ENCODE measurements at regions not wholly inside any gene's neighbourhood (a gene's known extent, or its start where the extent isn't known, plus 50 kb on each side); places are given as distances from the start of the nearest gene placed in this dataset.
A peak's percentile ranks its signal among the peaks of the same experiment; 100 is the strongest.

DNA sequence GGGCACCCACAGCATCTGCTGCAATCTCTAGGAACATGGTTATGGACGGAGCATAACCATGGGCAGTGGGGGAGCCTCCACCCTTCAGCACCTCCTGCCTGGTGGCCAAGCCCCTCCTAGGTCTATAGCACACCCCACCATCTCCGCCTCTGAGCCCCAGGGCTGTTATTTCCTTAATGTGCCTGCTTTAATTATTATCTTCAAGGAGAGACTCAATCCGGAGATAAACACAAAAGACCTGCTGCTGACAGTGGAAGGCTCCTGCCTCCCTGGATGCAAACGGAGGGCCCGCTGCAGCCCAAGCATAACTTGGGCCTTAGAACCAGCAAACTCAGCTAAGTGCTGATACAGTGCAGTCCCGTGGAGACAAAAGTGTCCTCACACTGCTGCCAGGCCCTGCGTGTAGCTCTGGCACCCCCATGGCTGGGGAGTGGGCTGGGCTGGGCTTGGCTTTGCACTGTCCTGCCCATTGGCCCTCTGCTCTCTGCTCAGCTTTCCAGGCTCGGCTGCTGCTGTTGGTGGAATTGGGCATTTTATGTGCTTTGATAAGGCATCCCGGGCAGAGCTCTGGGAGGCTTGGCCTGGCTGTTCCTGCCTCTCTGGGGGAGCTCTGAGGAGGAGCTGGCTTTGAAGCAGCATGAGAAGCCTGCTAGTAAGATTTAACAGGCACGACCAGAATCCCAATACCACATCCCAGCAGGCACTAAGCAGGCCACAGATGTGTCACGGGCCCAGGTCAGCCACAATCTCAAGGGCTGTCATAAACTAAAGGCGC lies 620.2 kb downstream of the PTPRU start:
- H3K4me3 ChIP-seq: no peak overlapping the region
- no peaks in the 10 kb centered on the region for H3K36me3 ChIP-seq (ENCODE audit: control insufficient read depth in 4 of 4, insufficient read depth in 4 of 4, low read length in 4 of 4)
- H3K9ac ChIP-seq (ENCODE audit: insufficient read depth in 1 of 2, low read length in 2 of 2): no peak overlapping the region
- TF ChIP-seq, protein P1, sequence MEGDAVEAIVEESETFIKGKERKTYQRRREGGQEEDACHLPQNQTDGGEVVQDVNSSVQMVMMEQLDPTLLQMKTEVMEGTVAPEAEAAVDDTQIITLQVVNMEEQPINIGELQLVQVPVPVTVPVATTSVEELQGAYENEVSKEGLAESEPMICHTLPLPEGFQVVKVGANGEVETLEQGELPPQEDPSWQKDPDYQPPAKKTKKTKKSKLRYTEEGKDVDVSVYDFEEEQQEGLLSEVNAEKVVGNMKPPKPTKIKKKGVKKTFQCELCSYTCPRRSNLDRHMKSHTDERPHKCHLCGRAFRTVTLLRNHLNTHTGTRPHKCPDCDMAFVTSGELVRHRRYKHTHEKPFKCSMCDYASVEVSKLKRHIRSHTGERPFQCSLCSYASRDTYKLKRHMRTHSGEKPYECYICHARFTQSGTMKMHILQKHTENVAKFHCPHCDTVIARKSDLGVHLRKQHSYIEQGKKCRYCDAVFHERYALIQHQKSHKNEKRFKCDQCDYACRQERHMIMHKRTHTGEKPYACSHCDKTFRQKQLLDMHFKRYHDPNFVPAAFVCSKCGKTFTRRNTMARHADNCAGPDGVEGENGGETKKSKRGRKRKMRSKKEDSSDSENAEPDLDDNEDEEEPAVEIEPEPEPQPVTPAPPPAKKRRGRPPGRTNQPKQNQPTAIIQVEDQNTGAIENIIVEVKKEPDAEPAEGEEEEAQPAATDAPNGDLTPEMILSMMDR (IDR thresholded peaks at IDR 0.05; ENCODE audit: control extremely low read depth, extremely low read depth): no peak
- H3K4me1 ChIP-seq (ENCODE audit: control insufficient read depth in 5 of 5, insufficient read depth in 5 of 5, low read length in 5 of 5): peaks cover 0 to 39% (median 8%) of the 10 kb centered on the region in 5 donors
- whole genome bisulfite sequencing, 2 donors: 67 to 78% methylated on average over 12 of the region's 12 CpGs
- no peak for ATAC-seq (ENCODE audit: insufficient read depth, low FRiP score)
- peaks cover 0 to 12% (median 5%) of the 10 kb centered on the region in 4 donors for H3K9me3 ChIP-seq (ENCODE audit: control insufficient read depth in 4 of 4, insufficient read depth in 3 of 4, low read length in 3 of 4)
- no peaks in the 10 kb centered on the region for H3K27me3 ChIP-seq (ENCODE audit: control insufficient read depth in 3 of 3, insufficient read depth in 3 of 3, low read length in 2 of 3)
- H3K27ac ChIP-seq (ENCODE audit: low read depth in 1 of 2, low read length in 1 of 2): no peak overlapping the region
- DNase-seq: peak; percentile 9 to 31 (median 24)

DNA sequence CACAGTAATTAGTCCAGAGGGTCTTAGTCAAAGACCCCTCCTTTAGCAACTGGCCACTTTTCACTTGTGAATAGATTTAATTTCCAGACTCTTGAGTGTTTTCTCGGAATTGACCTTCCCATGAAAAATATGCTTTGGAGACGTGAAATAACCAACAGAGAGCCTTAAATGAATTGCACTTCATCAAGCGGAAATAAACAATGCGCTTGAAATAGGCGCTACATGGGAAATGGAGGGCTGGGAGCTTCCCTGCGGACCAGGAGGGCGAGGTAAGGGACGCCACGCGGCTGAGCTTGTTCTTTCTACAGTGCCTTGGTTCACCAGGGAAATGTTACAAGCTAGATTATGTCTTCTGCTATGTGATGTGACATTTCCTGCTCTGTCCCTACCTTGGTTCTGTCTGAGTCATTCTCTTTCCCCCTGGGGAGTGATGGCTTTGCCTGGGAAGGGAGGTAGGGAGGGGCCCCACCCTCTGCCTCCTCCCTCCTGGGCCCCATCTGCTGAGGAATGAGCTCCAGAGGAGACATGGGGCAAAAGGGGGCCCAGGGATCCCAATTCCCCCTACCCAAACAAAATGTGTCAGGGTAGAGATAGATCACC lies 619.3 kb downstream of the PTPRU start:
- no peak overlapping the region for H3K27ac ChIP-seq (ENCODE audit: low read depth in 1 of 2, low read length in 1 of 2)
- no peak for ATAC-seq (ENCODE audit: insufficient read depth, low FRiP score)
- peaks cover 0 to 39% (median 8%) of the 10 kb centered on the region in 5 donors for H3K4me1 ChIP-seq (ENCODE audit: control insufficient read depth in 5 of 5, insufficient read depth in 5 of 5, low read length in 5 of 5)
- no peak overlapping the region for H3K4me3 ChIP-seq
- no peaks in the 10 kb centered on the region for H3K36me3 ChIP-seq (ENCODE audit: control insufficient read depth in 4 of 4, insufficient read depth in 4 of 4, low read length in 4 of 4)
- H3K27me3 ChIP-seq (ENCODE audit: control insufficient read depth in 3 of 3, insufficient read depth in 3 of 3, low read length in 2 of 3): peaks cover 0 to 4% (median 0%) of the 10 kb centered on the region in 3 donors
- H3K9ac ChIP-seq (ENCODE audit: insufficient read depth in 1 of 2, low read length in 2 of 2): no peak overlapping the region
- peaks cover 0 to 5% (median 1%) of the 10 kb centered on the region in 4 donors for H3K9me3 ChIP-seq (ENCODE audit: control insufficient read depth in 4 of 4, insufficient read depth in 3 of 4, low read length in 3 of 4)
- peak in 2 of 3 donors; percentile 19 to 34 for DNase-seq
- 68 to 69% methylated on average over 10 of the region's 10 CpGs for WGBS, 2 donors
- TF ChIP-seq, protein P1 (IDR thresholded peaks at IDR 0.05; ENCODE audit: control extremely low read depth, extremely low read depth): no peak

DNA sequence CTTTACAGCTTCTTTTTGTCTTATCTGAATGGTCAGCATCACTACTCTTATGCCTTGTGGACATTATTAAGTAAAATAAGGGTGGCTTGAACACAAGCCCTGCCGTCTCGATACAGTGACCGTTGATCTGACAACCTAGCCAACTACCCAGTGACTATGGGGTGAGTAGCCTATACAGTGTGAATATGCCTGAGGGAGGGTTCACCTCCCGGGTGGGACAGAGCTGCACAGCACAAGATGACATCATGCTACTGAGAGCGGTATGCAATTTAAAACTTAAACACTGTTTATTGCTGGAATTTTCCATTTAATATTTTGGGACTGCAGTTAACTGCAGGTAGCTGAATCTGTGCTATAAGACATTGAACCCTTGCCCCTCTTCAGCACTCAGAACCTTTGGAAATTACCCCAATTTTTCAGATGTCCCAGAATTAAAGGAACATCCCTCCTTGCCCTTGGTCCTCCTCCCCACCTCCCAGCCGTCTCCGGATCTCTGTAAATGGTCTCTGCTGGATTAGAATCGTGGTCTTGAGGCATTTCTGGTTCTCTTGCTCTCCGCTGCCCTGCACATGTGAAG lies 618.5 kb downstream of the PTPRU start:
- no peak for ATAC-seq (ENCODE audit: insufficient read depth, low FRiP score)
- Histone ChIP-seq H3K27ac (ENCODE audit: low read depth in 1 of 2, low read length in 1 of 2) (no peak overlapping the region), H3K9ac (ENCODE audit: insufficient read depth in 1 of 2, low read length in 2 of 2) (no peak overlapping the region), H3K4me1 (ENCODE audit: control insufficient read depth in 5 of 5, insufficient read depth in 5 of 5, low read length in 5 of 5) (peaks cover 0 to 39% (median 8%) of the 10 kb centered on the region in 5 donors), H3K27me3 (ENCODE audit: control insufficient read depth in 3 of 3, insufficient read depth in 3 of 3, low read length in 2 of 3) (peaks cover 0 to 4% (median 0%) of the 10 kb centered on the region in 3 donors), H3K36me3 (ENCODE audit: control insufficient read depth in 4 of 4, insufficient read depth in 4 of 4, low read length in 4 of 4) (no peaks in the 10 kb centered on the region), H3K9me3 (ENCODE audit: control insufficient read depth in 4 of 4, insufficient read depth in 3 of 4, low read length in 3 of 4) (no peaks in the 10 kb centered on the region), H3K4me3 (no peak overlapping the region)
- 77 to 85% methylated on average over 9 of the region's 9 CpGs for WGBS, 2 donors
- DNase-seq: no peak
- TF ChIP-seq, protein P1 (IDR thresholded peaks at IDR 0.05; ENCODE audit: control extremely low read depth, extremely low read depth): no peak
